Naive thymus-derived CD4-positive, alpha-beta T cell (primary cell): ENCODE measurements at regions not wholly inside any gene's neighbourhood (a gene's known extent, or its start where the extent isn't known, plus 50 kb on each side); places are given as distances from the start of the nearest gene placed in this dataset.

Source experiments
- ATAC-seq: fragments of 150-1000 bp; cut with Tn5 transposase; 2 replicates; pipeline ENCODE4 v1.10.0; 2021; ENCODE audit warnings: mild to moderate bottlenecking, moderate library complexity
- CTCF ChIA-PET: fragments of 350-600 bp; sonication (Branson Sonifier 250); formaldehyde crosslinking; loops from one replicate; lab custom pipeline; 2021; ENCODE audit warnings: antibody characterized with exemption; lab: Charles Lee
- POLR2A ChIA-PET: fragments of 350-600 bp; sonication (Branson Sonifier 250); formaldehyde crosslinking; loops from one replicate; lab custom pipeline; 2021; ENCODE audit warnings: antibody characterized with exemption, inconsistent platforms; lab: Charles Lee
- DNase-seq, 9 donors: peaks; one replicate each; pipeline versions ENCODE4 v3.0.0 to v3.0.0-alpha.2; 2020 to 2022; ENCODE audit warnings: mixed read lengths in 1 of 9
- H3K27ac ChIP-seq: one replicate; pipeline ENCODE4 v1.7.0; 2013; ENCODE audit warnings: mild to moderate bottlenecking, low read depth, low read length, moderate library complexity
- H3K27me3 ChIP-seq, 2 donors: one replicate each; pipeline ENCODE4 v1.7.0; 2013; ENCODE audit warnings: low read length in 2 of 2, mild to moderate bottlenecking in 2 of 2, moderate library complexity in 2 of 2; ENCODE audit not compliant: control insufficient read depth in 2 of 2, insufficient read depth in 2 of 2
- H3K36me3 ChIP-seq, 3 experiments: 1 replicate in 2 of 3; 2 replicates in 1 of 3; pipeline ENCODE4 v1.7.0; 2013; ENCODE audit warnings: low read length in 3 of 3, mild to moderate bottlenecking in 3 of 3, moderate library complexity in 1 of 3; ENCODE audit not compliant: insufficient read depth in 3 of 3, control insufficient read depth in 2 of 3
- H3K4me1 ChIP-seq, 2 donors: one replicate each; pipeline ENCODE4 v1.7.0; 2013; ENCODE audit warnings: low read length in 2 of 2, mild to moderate bottlenecking in 2 of 2, moderate library complexity in 1 of 2; ENCODE audit not compliant: control insufficient read depth in 2 of 2, insufficient read depth in 2 of 2
- H3K4me3 ChIP-seq: 2 replicates; pipeline ENCODE4 v1.7.0; 2013; ENCODE audit warnings: mild to moderate bottlenecking, low read length
- H3K9me3 ChIP-seq, 3 experiments: 1 replicate in 2 of 3; 2 replicates in 1 of 3; pipeline ENCODE4 v1.7.0; 2013; ENCODE audit warnings: low read length in 3 of 3; ENCODE audit not compliant: control insufficient read depth in 2 of 3
- H3K27ac Mint-ChIP-seq, 9 donors: one replicate each; pipeline ENCODE4 v1.8.0; 2020 to 2022; ENCODE audit warnings: mixed read lengths in 9 of 9, mild to moderate bottlenecking in 8 of 9, moderate library complexity in 5 of 9, inconsistent platforms in 2 of 9
- H3K27me3 Mint-ChIP-seq, 5 donors: one replicate each; pipeline ENCODE4 v1.8.0; 2021 to 2022; ENCODE audit warnings: mixed read lengths in 5 of 5, mild to moderate bottlenecking in 1 of 5
- H3K36me3 Mint-ChIP-seq, 5 donors: one replicate each; pipeline ENCODE4 v1.8.0; 2020 to 2022; ENCODE audit warnings: mixed read lengths in 5 of 5, mild to moderate bottlenecking in 3 of 5, inconsistent platforms in 1 of 5
- H3K4me1 Mint-ChIP-seq, 7 donors: one replicate each; pipeline ENCODE4 v1.8.0; 2020 to 2022; ENCODE audit warnings: mixed read lengths in 7 of 7, mild to moderate bottlenecking in 3 of 7, inconsistent platforms in 1 of 7
- H3K4me3 Mint-ChIP-seq, 10 donors: one replicate each; pipeline ENCODE4 v1.8.0; 2020 to 2022; ENCODE audit warnings: mild to moderate bottlenecking in 10 of 10, mixed read lengths in 10 of 10, moderate library complexity in 6 of 10, inconsistent platforms in 2 of 10
- H3K9me3 Mint-ChIP-seq, 11 donors: one replicate each; pipeline ENCODE4 v1.8.0; 2020 to 2022; ENCODE audit warnings: mixed read lengths in 11 of 11, mild to moderate bottlenecking in 4 of 11, inconsistent platforms in 1 of 11, moderate library complexity in 1 of 11
- intact Hi-C, 2 donors: fragments of 100-400 bp; cut with micrococcal nuclease; formaldehyde crosslinking; loops; one replicate each; pipeline ENCODE4 v1.15.1; 2023

DNA sequence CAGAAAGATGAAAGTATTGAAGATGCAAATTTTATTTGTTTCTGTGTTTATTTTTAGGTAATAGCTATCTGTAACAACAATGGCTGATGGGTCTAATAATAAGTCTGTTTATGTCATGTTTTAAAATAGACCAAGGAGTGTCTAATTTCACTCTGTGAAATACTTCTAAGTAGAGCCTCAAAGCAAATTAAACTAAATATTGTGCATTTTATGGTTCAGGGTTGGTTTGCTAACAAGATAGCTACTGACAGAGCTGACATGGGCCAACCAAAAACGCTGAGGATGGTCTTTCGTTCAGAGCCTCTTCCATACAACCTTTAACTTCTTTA, 437.6 kb upstream of the CTSO start:
- no peaks in the 10 kb centered on the region for H3K36me3 Mint-ChIP-seq
- Histone ChIP-seq H3K4me1 (no peaks in the 10 kb centered on the region), H3K9me3 (no peaks in the 10 kb centered on the region), H3K4me3 (no peak overlapping the region), H3K27me3 (no peaks in the 10 kb centered on the region), H3K36me3 (no peaks in the 10 kb centered on the region), H3K27ac (no peak overlapping the region)
- no peak overlapping the region for H3K27ac Mint-ChIP-seq
- no peak overlapping the region for H3K4me3 Mint-ChIP-seq
- intact Hi-C loops, result no loop called here
- no peaks in the 10 kb centered on the region for H3K4me1 Mint-ChIP-seq
- DNase-seq (no peak), ATAC-seq (no peak)
- H3K9me3 Mint-ChIP-seq, result peaks cover 0 to 16% (median 1%) of the 10 kb centered on the region in 11 donors
- CTCF ChIA-PET, result no interaction called here
- POLR2A ChIA-PET, result no interaction called here
- no peaks in the 10 kb centered on the region for H3K27me3 Mint-ChIP-seq

DNA sequence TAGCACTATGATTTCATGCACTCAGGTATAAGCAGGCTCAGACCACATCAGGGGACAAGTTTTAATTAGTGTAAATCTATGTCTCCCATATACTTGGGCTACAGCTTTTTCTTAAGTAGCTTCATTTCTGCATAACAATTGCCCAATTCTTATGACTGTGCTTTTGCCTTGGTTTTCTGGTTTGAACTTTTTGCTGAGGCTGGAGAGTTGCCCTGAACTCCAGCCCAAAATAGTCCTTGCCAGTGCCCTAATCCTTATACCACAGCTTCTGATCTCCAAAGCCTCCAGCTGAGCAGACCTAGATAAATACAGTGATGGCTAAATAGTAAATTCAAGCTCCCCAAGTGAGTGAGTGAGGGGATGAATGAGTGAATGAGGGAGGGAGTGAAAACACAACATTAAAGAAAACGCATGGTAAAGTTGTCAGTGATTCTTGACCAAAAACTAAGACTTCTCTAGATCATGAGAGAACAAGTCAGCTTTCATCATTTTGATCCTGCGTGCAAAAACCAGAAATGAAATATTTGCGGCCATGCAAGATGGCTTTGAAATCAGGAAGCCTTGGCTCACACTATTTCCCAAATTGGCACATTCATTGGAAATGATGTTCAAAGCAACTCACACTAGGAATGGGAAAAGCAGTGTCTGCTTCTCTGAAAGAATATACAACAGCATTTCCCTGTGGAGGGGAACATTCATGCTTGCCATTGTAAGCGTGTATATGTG, 437.1 kb upstream of the CTSO start:
- Mint-ChIP-seq H3K4me1 (no peaks in the 10 kb centered on the region), H3K27me3 (no peaks in the 10 kb centered on the region), H3K36me3 (no peaks in the 10 kb centered on the region), H3K9me3 (peaks cover 0 to 16% (median 1%) of the 10 kb centered on the region in 11 donors), H3K4me3 (no peak overlapping the region), H3K27ac (no peak overlapping the region)
- CTCF ChIA-PET, result no interaction called here
- no peaks in the 10 kb centered on the region for H3K9me3 ChIP-seq
- no peaks in the 10 kb centered on the region for H3K4me1 ChIP-seq
- H3K27me3 ChIP-seq, result no peaks in the 10 kb centered on the region
- DNase-seq (no peak), ATAC-seq (no peak)
- POLR2A ChIA-PET, result no interaction called here
- H3K36me3 ChIP-seq, result no peaks in the 10 kb centered on the region
- H3K27ac ChIP-seq, result no peak overlapping the region
- no peak overlapping the region for H3K4me3 ChIP-seq
- intact Hi-C loops, result no loop called here

GRCh38 chr4:156388826-156389225, 435.2 kb upstream of the CTSO start:
- H3K36me3 Mint-ChIP-seq, result no peaks in the 10 kb centered on the region
- ATAC-seq (no peak), DNase-seq (no peak)
- H3K4me3 Mint-ChIP-seq, result no peak overlapping the region
- H3K9me3 Mint-ChIP-seq, result peaks cover 0 to 10% (median 1%) of the 10 kb centered on the region in 11 donors
- intact Hi-C loops, result no loop called here
- H3K27me3 Mint-ChIP-seq, result no peaks in the 10 kb centered on the region
- no peak overlapping the region for H3K27ac Mint-ChIP-seq
- no peaks in the 10 kb centered on the region for H3K4me1 Mint-ChIP-seq
- Histone ChIP-seq H3K36me3 (no peaks in the 10 kb centered on the region), H3K27ac (no peak overlapping the region), H3K4me3 (no peak overlapping the region), H3K27me3 (no peaks in the 10 kb centered on the region), H3K4me1 (no peaks in the 10 kb centered on the region), H3K9me3 (no peaks in the 10 kb centered on the region)
- POLR2A ChIA-PET, result no interaction called here
- CTCF ChIA-PET, result no interaction called here

- intact Hi-C loops, result no loop called here
Measured at GRCh38 chr4:156378033-156378665, 424.5 kb upstream of the CTSO start.

GRCh38 chr4:156377036-156377710, 423.5 kb upstream of the CTSO start:
- Histone ChIP-seq H3K4me3 (no peak overlapping the region), H3K36me3 (no peaks in the 10 kb centered on the region), H3K9me3 (no peaks in the 10 kb centered on the region), H3K4me1 (no peaks in the 10 kb centered on the region), H3K27ac (no peak overlapping the region), H3K27me3 (no peaks in the 10 kb centered on the region)
- H3K9me3 Mint-ChIP-seq, result peaks cover 0 to 26% (median 0%) of the 10 kb centered on the region in 11 donors
- no peak overlapping the region for H3K27ac Mint-ChIP-seq
- no peaks in the 10 kb centered on the region for H3K36me3 Mint-ChIP-seq
- CTCF ChIA-PET, result no interaction called here
- no peak for DNase-seq
- H3K27me3 Mint-ChIP-seq, result no peaks in the 10 kb centered on the region
- no peak overlapping the region for H3K4me3 Mint-ChIP-seq
- intact Hi-C loops, result no loop called here
- POLR2A ChIA-PET, result no interaction called here
- no peaks in the 10 kb centered on the region for H3K4me1 Mint-ChIP-seq
- no peak for ATAC-seq

More at GRCh38 chr4:156378033-156378665, 424.5 kb upstream of the CTSO start:
- Mint-ChIP-seq H3K27ac (no peak overlapping the region), H3K9me3 (peaks cover 0 to 26% (median 0%) of the 10 kb centered on the region in 11 donors), H3K4me3 (no peak overlapping the region), H3K36me3 (no peaks in the 10 kb centered on the region), H3K4me1 (no peaks in the 10 kb centered on the region), H3K27me3 (no peaks in the 10 kb centered on the region)
- ChIA-PET POLR2A (no interaction called here), CTCF (no interaction called here)
- H3K4me3 ChIP-seq, result no peak overlapping the region
- H3K27me3 ChIP-seq, result no peaks in the 10 kb centered on the region
- DNase-seq (no peak), ATAC-seq (peak; percentile 54)
- no peaks in the 10 kb centered on the region for H3K36me3 ChIP-seq
- no peaks in the 10 kb centered on the region for H3K4me1 ChIP-seq
- H3K9me3 ChIP-seq, result no peaks in the 10 kb centered on the region
- H3K27ac ChIP-seq, result no peak overlapping the region

DNA sequence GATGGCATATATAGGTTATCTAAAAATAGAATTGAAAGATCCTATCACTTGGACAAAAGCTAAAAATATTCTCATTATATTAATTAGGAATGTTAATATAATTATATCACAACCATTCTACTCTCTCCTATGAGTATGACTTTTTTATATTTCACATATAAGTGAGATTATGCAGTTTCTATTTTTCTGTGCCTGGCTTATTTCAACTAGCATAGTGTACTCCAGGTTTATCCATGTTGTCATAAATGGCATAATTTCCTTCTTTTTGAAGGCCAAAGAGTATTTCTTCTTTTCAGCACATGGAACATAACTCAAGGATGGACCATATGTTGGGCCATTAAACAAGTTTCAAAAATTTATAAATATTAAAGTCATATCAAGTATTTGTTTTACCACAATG, 421.2 kb upstream of the CTSO start:
- no peak overlapping the region for H3K4me3 Mint-ChIP-seq
- ChIA-PET CTCF (no interaction called here), POLR2A (no interaction called here)
- peaks cover 0 to 21% (median 0%) of the 10 kb centered on the region in 11 donors for H3K9me3 Mint-ChIP-seq
- ATAC-seq, result no peak
- H3K36me3 Mint-ChIP-seq, result no peaks in the 10 kb centered on the region
- Histone ChIP-seq H3K36me3 (no peaks in the 10 kb centered on the region), H3K4me3 (no peak overlapping the region), H3K27me3 (no peaks in the 10 kb centered on the region), H3K27ac (no peak overlapping the region), H3K9me3 (no peaks in the 10 kb centered on the region), H3K4me1 (no peaks in the 10 kb centered on the region)
- no peaks in the 10 kb centered on the region for H3K4me1 Mint-ChIP-seq
- H3K27ac Mint-ChIP-seq, result no peak overlapping the region
- no peak for DNase-seq
- H3K27me3 Mint-ChIP-seq, result no peaks in the 10 kb centered on the region
- intact Hi-C loops, result no loop called here
